NB4 (cell line): ENCODE measurements at regions not wholly inside any gene's neighbourhood (a gene's known extent, or its start where the extent isn't known, plus 50 kb on each side); places are given as distances from the start of the nearest gene placed in this dataset.

Experiments used
- CTCF ChIP-seq: IDR thresholded peaks from one replicate; pipeline ENCODE4 v1.5.1; 2012; ENCODE audit warnings: low read depth, low read length
- MYC ChIP-seq: IDR thresholded peaks from 2 replicates; pipeline ENCODE4 v1.6.1; 2011; ENCODE audit warnings: low read depth, low read length

- TF ChIP-seq MYC (no peak), CTCF (no peak)
Observed at GRCh38 chr13:62331384-62331783, 915.7 kb upstream of the PCDH20 start.
